GM23338 (cell line): ENCODE measurements at regions not wholly inside any gene's neighbourhood (a gene's known extent, or its start where the extent isn't known, plus 50 kb on each side); places are given as distances from the start of the nearest gene placed in this dataset.

Experiments
- ATAC-seq: fragments of 200-7000 bp; cut with Tn5 transposase; 3 replicates; pipeline ENCODE4 v1.9.1; 2020
- DNase-seq: peaks from one replicate; pipeline ENCODE4 v3.0.0-alpha.2; 2015; ENCODE audit warnings: low spot score
- H2AFZ ChIP-seq: fragments of 200-600 bp; sonication (generic); 2 replicates; pipeline ENCODE4 v1.8.0; 2016; ENCODE audit warnings: antibody characterized with exemption, mild to moderate bottlenecking, moderate library complexity
- H3F3A ChIP-seq: fragments of 200-600 bp; sonication (generic); replicated peaks from 2 replicates; pipeline ENCODE4 v1.8.0; 2017; ENCODE audit warnings: antibody characterized with exemption, mixed run types, low read depth
- H3K27ac ChIP-seq: fragments of 200-600 bp; sonication (generic); 2 replicates; pipeline ENCODE4 v1.6.1; 2016; ENCODE audit warnings: low read depth
- H3K27me3 ChIP-seq: fragments of 200-600 bp; sonication (generic); 2 replicates; pipeline ENCODE4 v1.8.0; 2016; ENCODE audit warnings: mild to moderate bottlenecking, mixed run types, moderate library complexity; ENCODE audit not compliant: insufficient read depth
- H3K36me3 ChIP-seq: fragments of 200-600 bp; sonication (generic); 2 replicates; pipeline ENCODE4 v1.8.0; 2016; ENCODE audit warnings: mild to moderate bottlenecking; ENCODE audit not compliant: insufficient read depth
- H3K4me1 ChIP-seq: fragments of 200-600 bp; sonication (generic); 2 replicates; pipeline ENCODE4 v1.8.0; 2016; ENCODE audit warnings: mild to moderate bottlenecking, moderate library complexity; ENCODE audit not compliant: insufficient read depth
- H3K4me2 ChIP-seq: fragments of 200-600 bp; sonication (generic); 2 replicates; pipeline ENCODE4 v1.7.1; 2017; ENCODE audit warnings: mixed run types
- H3K4me3 ChIP-seq: fragments of 200-600 bp; sonication (generic); 2 replicates; pipeline ENCODE4 v1.6.1; 2016; ENCODE audit warnings: mixed run types
- H3K79me2 ChIP-seq: fragments of 200-600 bp; sonication (generic); replicated peaks from 2 replicates; pipeline ENCODE4 v1.8.0; 2017; ENCODE audit warnings: mild to moderate bottlenecking; ENCODE audit not compliant: insufficient read depth
- H3K9me2 ChIP-seq: fragments of 200-600 bp; sonication (generic); 2 replicates; pipeline ENCODE4 v1.8.0; 2017; ENCODE audit not compliant: insufficient read depth
- H4K20me1 ChIP-seq: fragments of 200-600 bp; sonication (generic); replicated peaks from 2 replicates; pipeline ENCODE4 v1.8.0; 2017; ENCODE audit warnings: mild to moderate bottlenecking; ENCODE audit not compliant: insufficient read depth
- H3K27ac Mint-ChIP-seq: 2 replicates; pipeline ENCODE4 v1.8.0; 2020; ENCODE audit warnings: inconsistent platforms, mild to moderate bottlenecking, moderate library complexity, mixed read lengths
- H3K27me3 Mint-ChIP-seq: 3 replicates; pipeline ENCODE4 v1.8.0; 2022; ENCODE audit warnings: low read depth, mild to moderate bottlenecking, moderate library complexity, mixed read lengths, inconsistent platforms; ENCODE audit not compliant: insufficient read depth, poor library complexity
- H3K36me3 Mint-ChIP-seq: 3 replicates; pipeline ENCODE4 v1.8.0; 2021; ENCODE audit warnings: low read depth, mild to moderate bottlenecking, inconsistent platforms, moderate library complexity, mixed read lengths
- H3K4me1 Mint-ChIP-seq: 3 replicates; pipeline ENCODE4 v1.8.0; 2020; ENCODE audit warnings: mild to moderate bottlenecking, inconsistent platforms, mixed read lengths
- H3K4me3 Mint-ChIP-seq: 3 replicates; pipeline ENCODE4 v1.8.0; 2021; ENCODE audit warnings: moderate library complexity, mild to moderate bottlenecking, inconsistent platforms, mixed read lengths
- H3K9me3 Mint-ChIP-seq: 3 replicates; pipeline ENCODE4 v1.8.0; 2020; ENCODE audit warnings: moderate library complexity, mild to moderate bottlenecking, inconsistent platforms, mixed read lengths
- CREB1 ChIP-seq: fragments of 250-450 bp; sonication (Bioruptor Pico); IDR thresholded peaks from 2 replicates; pipeline ENCODE4 v1.5.0; 2020; ENCODE audit warnings: low read depth, mild to moderate bottlenecking, moderate library complexity
- EZH2 ChIP-seq: fragments of 200-600 bp; sonication (generic); IDR thresholded peaks from one replicate; pipeline ENCODE4 v1.8.0; 2017; ENCODE audit warnings: antibody characterized with exemption, mild to moderate bottlenecking, low read depth; ENCODE audit not compliant: unreplicated experiment
- EZH2phosphoT487 ChIP-seq: fragments of 200-600 bp; sonication (generic); IDR thresholded peaks from one replicate; pipeline ENCODE4 v1.8.1; 2018; ENCODE audit warnings: antibody characterized with exemption; ENCODE audit not compliant: unreplicated experiment
- JUNB ChIP-seq: IDR thresholded peaks from one replicate; pipeline ENCODE4 v1.6.1; 2016; ENCODE audit warnings: antibody characterized with exemption; ENCODE audit not compliant: unreplicated experiment
- NANOG ChIP-seq: IDR thresholded peaks from 2 replicates; pipeline ENCODE4 v1.6.1; 2016; ENCODE audit warnings: antibody characterized with exemption, borderline replicate concordance
- POLR2AphosphoS5 ChIP-seq: IDR thresholded peaks from 2 replicates; pipeline ENCODE4 v1.6.1; 2016; ENCODE audit warnings: antibody characterized with exemption, low read depth
- STAT1 ChIP-seq: IDR thresholded peaks from one replicate; pipeline ENCODE4 v1.6.1; 2016; ENCODE audit warnings: antibody characterized with exemption; ENCODE audit not compliant: unreplicated experiment
- ZNF114 ChIP-seq: fragments of 250-450 bp; sonication (Bioruptor Pico); IDR thresholded peaks from 2 replicates; pipeline ENCODE4 v1.5.0; 2020; ENCODE audit warnings: mild to moderate bottlenecking, moderate library complexity
- ZNF331 ChIP-seq: fragments of 250-450 bp; sonication (Bioruptor Pico); IDR thresholded peaks from 2 replicates; pipeline ENCODE4 v1.5.0; 2020; ENCODE audit warnings: low read depth, mild to moderate bottlenecking, moderate library complexity
- TF ChIP-seq, protein P1 (sequence below), 2 experiments: fragments of 200-600 bp in 1 of 2; sonication (generic) in 1 of 2; conservative IDR thresholded peaks; 2 replicates each; pipeline versions ENCODE4 v1.5.1 to v1.6.1; 2016 to 2017; ENCODE audit warnings: antibody characterized with exemption in 2 of 2, low read depth in 2 of 2, mild to moderate bottlenecking in 2 of 2, moderate library complexity in 1 of 2
- TF ChIP-seq, protein P2 (sequence below): fragments of 250-450 bp; sonication (Bioruptor Pico); IDR thresholded peaks from 2 replicates; pipeline ENCODE4 v1.5.0; 2020; ENCODE audit warnings: mild to moderate bottlenecking, moderate library complexity
- TF ChIP-seq, protein P3 (sequence below): IDR thresholded peaks from 2 replicates; pipeline ENCODE4 v1.6.1; 2016; ENCODE audit warnings: antibody characterized with exemption
- TF ChIP-seq, protein P4 (sequence below): IDR thresholded peaks from one replicate; pipeline ENCODE4 v1.6.1; 2018; ENCODE audit warnings: antibody characterized with exemption; ENCODE audit not compliant: unreplicated experiment

DNA sequence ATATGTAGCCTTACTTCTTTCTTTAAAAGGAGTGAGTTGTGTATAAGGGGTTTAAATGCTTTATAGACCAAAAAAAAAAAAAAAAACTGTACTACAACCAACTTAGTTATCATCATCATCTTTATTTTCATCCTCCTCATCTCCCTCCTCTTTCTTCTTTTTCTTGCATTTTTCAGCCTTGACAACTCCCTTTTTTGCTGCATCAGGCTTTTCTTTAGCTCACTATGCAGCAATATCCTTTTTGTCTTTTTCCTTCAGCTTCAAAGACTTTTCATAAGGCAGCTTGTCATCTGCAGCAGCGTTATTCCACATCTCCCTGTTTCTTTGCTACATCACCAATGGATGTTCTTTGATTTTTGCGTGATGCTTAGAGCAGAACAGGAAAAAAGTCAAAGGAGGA is 526.0 kb downstream of the ZNF608 start:
- H3K36me3 ChIP-seq: no peaks in the 10 kb centered on the region
- no peak overlapping the region for H3K4me3 Mint-ChIP-seq
- ATAC-seq: no peak
- H3K4me1 ChIP-seq: no peaks in the 10 kb centered on the region
- H4K20me1 ChIP-seq: no peaks in the 10 kb centered on the region
- H3K27me3 ChIP-seq: no peaks in the 10 kb centered on the region
- H3K4me1 Mint-ChIP-seq: no peaks in the 10 kb centered on the region
- no peaks in the 10 kb centered on the region for H3K79me2 ChIP-seq
- TF ChIP-seq ZNF114 (CRISPR knock-in tag): no peak
- TF ChIP-seq, protein P1, sequence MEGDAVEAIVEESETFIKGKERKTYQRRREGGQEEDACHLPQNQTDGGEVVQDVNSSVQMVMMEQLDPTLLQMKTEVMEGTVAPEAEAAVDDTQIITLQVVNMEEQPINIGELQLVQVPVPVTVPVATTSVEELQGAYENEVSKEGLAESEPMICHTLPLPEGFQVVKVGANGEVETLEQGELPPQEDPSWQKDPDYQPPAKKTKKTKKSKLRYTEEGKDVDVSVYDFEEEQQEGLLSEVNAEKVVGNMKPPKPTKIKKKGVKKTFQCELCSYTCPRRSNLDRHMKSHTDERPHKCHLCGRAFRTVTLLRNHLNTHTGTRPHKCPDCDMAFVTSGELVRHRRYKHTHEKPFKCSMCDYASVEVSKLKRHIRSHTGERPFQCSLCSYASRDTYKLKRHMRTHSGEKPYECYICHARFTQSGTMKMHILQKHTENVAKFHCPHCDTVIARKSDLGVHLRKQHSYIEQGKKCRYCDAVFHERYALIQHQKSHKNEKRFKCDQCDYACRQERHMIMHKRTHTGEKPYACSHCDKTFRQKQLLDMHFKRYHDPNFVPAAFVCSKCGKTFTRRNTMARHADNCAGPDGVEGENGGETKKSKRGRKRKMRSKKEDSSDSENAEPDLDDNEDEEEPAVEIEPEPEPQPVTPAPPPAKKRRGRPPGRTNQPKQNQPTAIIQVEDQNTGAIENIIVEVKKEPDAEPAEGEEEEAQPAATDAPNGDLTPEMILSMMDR (conservative IDR thresholded peaks at IDR 0.05; ENCODE audit: low read depth in 2 of 2): no peak
- TF ChIP-seq NANOG: no peak
- TF ChIP-seq EZH2: no peak
- TF ChIP-seq, protein P2, sequence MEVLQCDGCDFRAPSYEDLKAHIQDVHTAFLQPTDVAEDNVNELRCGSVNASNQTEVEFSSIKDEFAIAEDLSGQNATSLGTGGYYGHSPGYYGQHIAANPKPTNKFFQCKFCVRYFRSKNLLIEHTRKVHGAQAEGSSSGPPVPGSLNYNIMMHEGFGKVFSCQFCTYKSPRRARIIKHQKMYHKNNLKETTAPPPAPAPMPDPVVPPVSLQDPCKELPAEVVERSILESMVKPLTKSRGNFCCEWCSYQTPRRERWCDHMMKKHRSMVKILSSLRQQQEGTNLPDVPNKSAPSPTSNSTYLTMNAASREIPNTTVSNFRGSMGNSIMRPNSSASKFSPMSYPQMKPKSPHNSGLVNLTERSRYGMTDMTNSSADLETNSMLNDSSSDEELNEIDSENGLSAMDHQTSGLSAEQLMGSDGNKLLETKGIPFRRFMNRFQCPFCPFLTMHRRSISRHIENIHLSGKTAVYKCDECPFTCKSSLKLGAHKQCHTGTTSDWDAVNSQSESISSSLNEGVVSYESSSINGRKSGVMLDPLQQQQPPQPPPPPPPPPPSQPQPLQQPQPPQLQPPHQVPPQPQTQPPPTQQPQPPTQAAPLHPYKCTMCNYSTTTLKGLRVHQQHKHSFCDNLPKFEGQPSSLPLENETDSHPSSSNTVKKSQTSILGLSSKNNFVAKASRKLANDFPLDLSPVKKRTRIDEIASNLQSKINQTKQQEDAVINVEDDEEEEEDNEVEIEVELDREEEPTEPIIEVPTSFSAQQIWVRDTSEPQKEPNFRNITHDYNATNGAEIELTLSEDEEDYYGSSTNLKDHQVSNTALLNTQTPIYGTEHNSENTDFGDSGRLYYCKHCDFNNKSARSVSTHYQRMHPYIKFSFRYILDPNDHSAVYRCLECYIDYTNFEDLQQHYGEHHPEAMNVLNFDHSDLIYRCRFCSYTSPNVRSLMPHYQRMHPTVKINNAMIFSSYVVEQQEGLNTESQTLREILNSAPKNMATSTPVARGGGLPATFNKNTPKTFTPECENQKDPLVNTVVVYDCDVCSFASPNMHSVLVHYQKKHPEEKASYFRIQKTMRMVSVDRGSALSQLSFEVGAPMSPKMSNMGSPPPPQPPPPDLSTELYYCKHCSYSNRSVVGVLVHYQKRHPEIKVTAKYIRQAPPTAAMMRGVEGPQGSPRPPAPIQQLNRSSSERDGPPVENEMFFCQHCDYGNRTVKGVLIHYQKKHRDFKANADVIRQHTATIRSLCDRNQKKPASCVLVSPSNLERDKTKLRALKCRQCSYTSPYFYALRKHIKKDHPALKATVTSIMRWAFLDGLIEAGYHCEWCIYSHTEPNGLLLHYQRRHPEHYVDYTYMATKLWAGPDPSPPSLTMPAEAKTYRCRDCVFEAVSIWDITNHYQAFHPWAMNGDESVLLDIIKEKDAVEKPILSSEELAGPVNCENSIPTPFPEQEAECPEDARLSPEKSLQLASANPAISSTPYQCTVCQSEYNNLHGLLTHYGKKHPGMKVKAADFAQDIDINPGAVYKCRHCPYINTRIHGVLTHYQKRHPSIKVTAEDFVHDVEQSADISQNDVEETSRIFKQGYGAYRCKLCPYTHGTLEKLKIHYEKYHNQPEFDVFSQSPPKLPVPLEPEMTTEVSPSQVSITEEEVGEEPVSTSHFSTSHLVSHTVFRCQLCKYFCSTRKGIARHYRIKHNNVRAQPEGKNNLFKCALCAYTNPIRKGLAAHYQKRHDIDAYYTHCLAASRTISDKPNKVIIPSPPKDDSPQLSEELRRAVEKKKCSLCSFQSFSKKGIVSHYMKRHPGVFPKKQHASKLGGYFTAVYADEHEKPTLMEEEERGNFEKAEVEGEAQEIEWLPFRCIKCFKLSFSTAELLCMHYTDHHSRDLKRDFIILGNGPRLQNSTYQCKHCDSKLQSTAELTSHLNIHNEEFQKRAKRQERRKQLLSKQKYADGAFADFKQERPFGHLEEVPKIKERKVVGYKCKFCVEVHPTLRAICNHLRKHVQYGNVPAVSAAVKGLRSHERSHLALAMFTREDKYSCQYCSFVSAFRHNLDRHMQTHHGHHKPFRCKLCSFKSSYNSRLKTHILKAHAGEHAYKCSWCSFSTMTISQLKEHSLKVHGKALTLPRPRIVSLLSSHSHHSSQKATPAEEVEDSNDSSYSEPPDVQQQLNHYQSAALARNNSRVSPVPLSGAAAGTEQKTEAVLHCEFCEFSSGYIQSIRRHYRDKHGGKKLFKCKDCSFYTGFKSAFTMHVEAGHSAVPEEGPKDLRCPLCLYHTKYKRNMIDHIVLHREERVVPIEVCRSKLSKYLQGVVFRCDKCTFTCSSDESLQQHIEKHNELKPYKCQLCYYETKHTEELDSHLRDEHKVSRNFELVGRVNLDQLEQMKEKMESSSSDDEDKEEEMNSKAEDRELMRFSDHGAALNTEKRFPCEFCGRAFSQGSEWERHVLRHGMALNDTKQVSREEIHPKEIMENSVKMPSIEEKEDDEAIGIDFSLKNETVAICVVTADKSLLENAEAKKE (CRISPR knock-in tag): no peak
- no peak for TF ChIP-seq EZH2phosphoT487
- TF ChIP-seq ZNF331 (CRISPR knock-in tag): no peak
- no peak for TF ChIP-seq POLR2AphosphoS5
- TF ChIP-seq CREB1 (CRISPR knock-in tag): no peak
- no peak for TF ChIP-seq STAT1
- TF ChIP-seq, protein P3, sequence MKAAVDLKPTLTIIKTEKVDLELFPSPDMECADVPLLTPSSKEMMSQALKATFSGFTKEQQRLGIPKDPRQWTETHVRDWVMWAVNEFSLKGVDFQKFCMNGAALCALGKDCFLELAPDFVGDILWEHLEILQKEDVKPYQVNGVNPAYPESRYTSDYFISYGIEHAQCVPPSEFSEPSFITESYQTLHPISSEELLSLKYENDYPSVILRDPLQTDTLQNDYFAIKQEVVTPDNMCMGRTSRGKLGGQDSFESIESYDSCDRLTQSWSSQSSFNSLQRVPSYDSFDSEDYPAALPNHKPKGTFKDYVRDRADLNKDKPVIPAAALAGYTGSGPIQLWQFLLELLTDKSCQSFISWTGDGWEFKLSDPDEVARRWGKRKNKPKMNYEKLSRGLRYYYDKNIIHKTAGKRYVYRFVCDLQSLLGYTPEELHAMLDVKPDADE: no peak
- TF ChIP-seq JUNB: no peak
- TF ChIP-seq, protein P4, sequence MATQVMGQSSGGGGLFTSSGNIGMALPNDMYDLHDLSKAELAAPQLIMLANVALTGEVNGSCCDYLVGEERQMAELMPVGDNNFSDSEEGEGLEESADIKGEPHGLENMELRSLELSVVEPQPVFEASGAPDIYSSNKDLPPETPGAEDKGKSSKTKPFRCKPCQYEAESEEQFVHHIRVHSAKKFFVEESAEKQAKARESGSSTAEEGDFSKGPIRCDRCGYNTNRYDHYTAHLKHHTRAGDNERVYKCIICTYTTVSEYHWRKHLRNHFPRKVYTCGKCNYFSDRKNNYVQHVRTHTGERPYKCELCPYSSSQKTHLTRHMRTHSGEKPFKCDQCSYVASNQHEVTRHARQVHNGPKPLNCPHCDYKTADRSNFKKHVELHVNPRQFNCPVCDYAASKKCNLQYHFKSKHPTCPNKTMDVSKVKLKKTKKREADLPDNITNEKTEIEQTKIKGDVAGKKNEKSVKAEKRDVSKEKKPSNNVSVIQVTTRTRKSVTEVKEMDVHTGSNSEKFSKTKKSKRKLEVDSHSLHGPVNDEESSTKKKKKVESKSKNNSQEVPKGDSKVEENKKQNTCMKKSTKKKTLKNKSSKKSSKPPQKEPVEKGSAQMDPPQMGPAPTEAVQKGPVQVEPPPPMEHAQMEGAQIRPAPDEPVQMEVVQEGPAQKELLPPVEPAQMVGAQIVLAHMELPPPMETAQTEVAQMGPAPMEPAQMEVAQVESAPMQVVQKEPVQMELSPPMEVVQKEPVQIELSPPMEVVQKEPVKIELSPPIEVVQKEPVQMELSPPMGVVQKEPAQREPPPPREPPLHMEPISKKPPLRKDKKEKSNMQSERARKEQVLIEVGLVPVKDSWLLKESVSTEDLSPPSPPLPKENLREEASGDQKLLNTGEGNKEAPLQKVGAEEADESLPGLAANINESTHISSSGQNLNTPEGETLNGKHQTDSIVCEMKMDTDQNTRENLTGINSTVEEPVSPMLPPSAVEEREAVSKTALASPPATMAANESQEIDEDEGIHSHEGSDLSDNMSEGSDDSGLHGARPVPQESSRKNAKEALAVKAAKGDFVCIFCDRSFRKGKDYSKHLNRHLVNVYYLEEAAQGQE: no peak
- no peak overlapping the region for H3K4me2 ChIP-seq
- H3K27me3 Mint-ChIP-seq: no peaks in the 10 kb centered on the region
- DNase-seq: no peak
- no peaks in the 10 kb centered on the region for H3F3A ChIP-seq
- peaks cover 30% of the 10 kb centered on the region for H3K36me3 Mint-ChIP-seq
- H3K4me3 ChIP-seq: no peak overlapping the region
- H2AFZ ChIP-seq: no peak overlapping the region
- H3K9me2 ChIP-seq: no peaks in the 10 kb centered on the region; the same call in 1 of the 2 replicates
- no peak overlapping the region for H3K27ac Mint-ChIP-seq
- no peak overlapping the region for H3K27ac ChIP-seq
- peaks cover 42% of the 10 kb centered on the region for H3K9me3 Mint-ChIP-seq
